Activated naive CD8-positive, alpha-beta T cell treated with anti-CD3 and anti-CD28 coated beads, Interleukin-2, amount 10 ng/mL, durations not matched to agents 7 days and 5 days (primary cell): ENCODE measurements at regions not wholly inside any gene's neighbourhood (a gene's known extent, or its start where the extent isn't known, plus 50 kb on each side); places are given as distances from the start of the nearest gene placed in this dataset.

Experiments used
- ATAC-seq: fragments of 150-1000 bp; cut with Tn5 transposase; one replicate; pipeline ENCODE4 v1.10.0; 2021; ENCODE audit warnings: low read depth, moderate library complexity
- POLR2A ChIA-PET: fragments of 350-600 bp; sonication (Branson Sonifier 250); formaldehyde crosslinking; loops from one replicate; lab custom pipeline; 2021; ENCODE audit warnings: antibody characterized with exemption; lab: Charles Lee
- DNase-seq: peaks from one replicate; pipeline ENCODE4 v3.0.0; 2021
- H3K27ac Mint-ChIP-seq: one replicate; pipeline ENCODE4 v1.8.0; 2022; ENCODE audit warnings: mild to moderate bottlenecking, mixed read lengths
- H3K27me3 Mint-ChIP-seq: one replicate; pipeline ENCODE4 v1.8.0; 2022; ENCODE audit warnings: mild to moderate bottlenecking, moderate library complexity, mixed read lengths
- H3K36me3 Mint-ChIP-seq: one replicate; pipeline ENCODE4 v1.8.0; 2021; ENCODE audit warnings: mild to moderate bottlenecking, mixed read lengths
- H3K4me1 Mint-ChIP-seq: one replicate; pipeline ENCODE4 v1.8.0; 2021; ENCODE audit warnings: mixed read lengths
- H3K4me3 Mint-ChIP-seq: one replicate; pipeline ENCODE4 v1.8.0; 2022; ENCODE audit warnings: mild to moderate bottlenecking, moderate library complexity, mixed read lengths
- H3K9me3 Mint-ChIP-seq: one replicate; pipeline ENCODE4 v1.8.0; 2021; ENCODE audit warnings: mixed read lengths

DNA sequence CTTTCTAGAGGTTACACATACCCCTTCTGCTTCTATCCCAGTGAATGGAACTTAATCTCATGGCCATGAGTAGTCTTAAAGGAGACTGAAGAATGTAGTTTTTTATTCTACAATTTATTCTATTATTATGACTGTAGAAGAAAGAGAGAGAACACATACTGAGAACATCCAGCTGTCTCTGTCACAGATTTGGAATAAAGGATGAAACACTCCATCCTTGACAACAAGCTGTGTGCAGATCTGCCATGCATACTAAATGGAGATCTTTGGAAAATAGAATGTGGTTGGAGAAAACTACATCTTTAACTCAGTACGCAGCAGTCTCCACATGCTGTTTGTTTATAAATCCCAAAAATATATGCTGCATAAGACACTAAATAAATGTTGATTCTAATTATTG, 54.1 kb upstream of the NUDT7 start:
- no peak overlapping the region for H3K27ac Mint-ChIP-seq
- no peaks in the 10 kb centered on the region for H3K4me1 Mint-ChIP-seq
- no peak overlapping the region for H3K4me3 Mint-ChIP-seq
- H3K36me3 Mint-ChIP-seq = no peaks in the 10 kb centered on the region
- no peak for DNase-seq
- peaks cover 2% of the 10 kb centered on the region for H3K9me3 Mint-ChIP-seq
- ATAC-seq = no peak
- H3K27me3 Mint-ChIP-seq = peaks cover 7% of the 10 kb centered on the region
- POLR2A ChIA-PET = no interaction called here

DNA sequence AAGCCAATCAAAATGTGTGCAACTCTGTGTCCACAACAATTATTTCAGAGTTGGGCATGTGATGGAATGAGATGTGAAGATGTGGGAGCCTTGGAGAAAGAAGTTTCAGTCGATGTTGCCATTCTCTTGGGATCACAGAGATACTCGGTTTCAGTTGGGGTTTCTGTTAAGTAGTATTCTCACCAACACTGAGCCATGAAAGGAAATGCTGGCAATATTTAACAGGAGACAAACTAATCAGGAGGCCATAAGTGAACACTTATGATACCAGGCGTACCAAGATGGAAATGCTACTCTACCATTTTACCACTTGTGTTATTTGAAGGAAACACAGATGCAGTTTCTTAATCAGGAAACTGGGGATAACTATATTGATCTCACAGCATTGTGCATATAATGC, 53.3 kb upstream of the NUDT7 start:
- H3K27ac Mint-ChIP-seq = no peak overlapping the region
- no peaks in the 10 kb centered on the region for H3K4me1 Mint-ChIP-seq
- ATAC-seq (no peak), DNase-seq (no peak)
- POLR2A ChIA-PET = no interaction called here
- peaks cover 7% of the 10 kb centered on the region for H3K27me3 Mint-ChIP-seq
- H3K4me3 Mint-ChIP-seq = no peak overlapping the region
- no peaks in the 10 kb centered on the region for H3K9me3 Mint-ChIP-seq
- H3K36me3 Mint-ChIP-seq = no peaks in the 10 kb centered on the region
